Left colon (tissue), 2 donors: ENCODE measurements at regions not wholly inside any gene's neighbourhood (a gene's known extent, or its start where the extent isn't known, plus 50 kb on each side); places are given as distances from the start of the nearest gene placed in this dataset.

Experiments used
- ATAC-seq: fragments of 200-7000 bp; cut with Tn5 transposase; one replicate; pipeline ENCODE4 v1.9.1; 2020; ENCODE audit warnings: mild to moderate bottlenecking, moderate library complexity
- DNase-seq, 2 donors: peaks; one replicate each; pipeline ENCODE4 v3.0.0-alpha.2; 2020
- intact Hi-C, 2 donors: fragments of 100-400 bp; cut with DNase I in 1 of 2; cut with micrococcal nuclease in 1 of 2; formaldehyde crosslinking; loops; one replicate each; pipeline versions ENCODE4 v1.11.2 to v1.14.0; 2022; cut with DNase I, micrococcal nuclease
- donor health status: DM: no; HTN: no; CAD: no.
- donor health status: DM: yes; HTN: yes; CAD: no.

DNA sequence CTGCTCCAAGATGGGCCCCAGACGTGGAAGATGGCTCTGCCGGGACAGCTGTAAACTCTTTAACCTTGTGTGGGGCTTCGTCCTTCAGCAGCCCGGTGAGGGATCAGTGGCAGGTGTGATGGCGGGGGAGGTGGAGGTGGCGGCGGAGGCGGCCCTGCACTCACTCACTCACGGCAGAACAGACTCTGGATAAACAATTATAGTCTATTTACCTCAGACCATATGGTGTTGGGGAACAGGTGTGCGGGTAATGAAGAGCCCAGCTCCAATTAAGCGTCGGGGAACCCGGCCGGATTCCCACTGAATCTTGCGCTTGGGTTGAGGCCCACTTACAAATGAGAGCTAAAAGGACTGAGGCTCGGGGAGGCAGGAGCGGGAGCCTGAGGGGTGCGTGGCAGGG lies 104.3 kb upstream of the SDK2 start:
- intact Hi-C loops = no loop called here
- no peak for DNase-seq
- ATAC-seq = peak; percentile 30

DNA sequence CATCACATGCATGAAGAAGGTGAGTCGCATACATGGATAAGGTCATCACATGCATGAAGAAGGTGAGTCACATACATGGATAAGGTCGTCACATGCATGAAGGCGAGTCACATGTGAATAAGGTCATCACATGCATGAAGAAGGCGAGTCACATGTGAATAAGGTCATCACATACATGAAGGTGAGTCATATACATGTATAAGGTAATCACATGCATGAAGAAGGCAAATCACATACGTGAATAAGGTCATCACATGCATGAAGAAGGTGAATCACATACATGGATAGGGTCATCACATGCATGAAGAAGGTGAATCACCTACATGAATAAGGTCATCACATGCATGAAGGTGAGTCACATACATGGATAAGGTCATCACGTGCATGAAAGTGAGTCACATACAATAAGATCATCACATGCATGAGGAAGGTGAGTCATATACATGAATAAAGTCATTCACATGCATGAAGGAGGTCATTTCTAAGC lies 105.1 kb upstream of the SDK2 start:
- DNase-seq = no peak
- no peak for ATAC-seq
- intact Hi-C loops = no loop called here

DNA sequence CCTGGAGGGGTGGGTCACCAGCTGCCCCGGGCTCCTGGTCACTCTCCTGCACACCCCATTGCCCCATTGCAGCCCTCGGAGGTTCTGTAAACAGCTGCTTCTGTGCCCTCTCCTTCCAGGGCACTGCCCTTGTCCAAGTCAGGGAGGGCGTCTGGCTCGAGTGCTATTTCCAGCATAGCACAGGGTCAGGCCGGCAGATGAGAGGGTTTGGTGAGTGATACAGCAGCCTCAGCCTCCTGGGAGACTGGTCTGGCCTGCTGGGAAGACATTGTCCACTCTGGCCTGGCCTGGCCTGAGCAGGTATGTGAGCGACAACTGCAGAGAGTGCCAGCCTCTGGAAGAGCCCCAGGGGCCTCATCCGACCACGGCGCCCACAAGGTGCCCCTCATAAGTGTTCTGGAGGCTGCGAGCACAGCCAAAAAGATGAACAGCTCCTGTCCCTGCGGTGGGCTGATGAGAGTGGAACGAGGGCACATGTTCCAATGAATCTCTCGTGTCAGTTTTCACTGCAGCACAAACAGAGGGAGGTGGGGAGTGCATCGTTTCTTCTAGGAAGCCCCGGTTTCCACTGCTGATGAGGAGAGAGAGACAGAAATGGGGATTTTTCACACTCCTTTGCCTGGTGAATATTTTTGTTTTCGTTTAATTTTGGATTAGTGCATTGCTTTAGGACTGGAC lies 105.8 kb upstream of the SDK2 start:
- intact Hi-C loops = no loop called here
- no peak for ATAC-seq
- DNase-seq = no peak

DNA sequence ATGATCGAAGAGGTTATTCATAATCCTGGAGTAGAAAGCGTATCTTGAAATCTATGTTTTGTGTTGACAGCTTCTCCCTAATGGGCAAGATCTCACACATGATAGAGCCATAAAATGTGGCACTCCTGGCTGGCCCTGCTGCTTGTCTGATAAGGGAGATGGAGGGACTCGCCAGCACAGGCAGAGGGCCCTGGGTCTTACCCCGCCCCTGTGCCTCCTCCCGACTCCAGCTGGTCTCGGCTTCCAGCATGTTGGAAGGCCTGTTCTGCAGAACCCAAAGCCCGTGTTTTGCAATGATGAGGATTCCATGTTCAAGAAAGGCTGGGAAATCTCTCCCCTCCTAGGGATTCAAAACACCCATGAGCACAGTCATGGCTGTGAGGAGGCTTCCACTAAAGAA lies 106.7 kb upstream of the SDK2 start:
- ATAC-seq (peak; percentile 86), DNase-seq (peak; percentile 38 to 44)
- intact Hi-C loops = no loop called here

DNA sequence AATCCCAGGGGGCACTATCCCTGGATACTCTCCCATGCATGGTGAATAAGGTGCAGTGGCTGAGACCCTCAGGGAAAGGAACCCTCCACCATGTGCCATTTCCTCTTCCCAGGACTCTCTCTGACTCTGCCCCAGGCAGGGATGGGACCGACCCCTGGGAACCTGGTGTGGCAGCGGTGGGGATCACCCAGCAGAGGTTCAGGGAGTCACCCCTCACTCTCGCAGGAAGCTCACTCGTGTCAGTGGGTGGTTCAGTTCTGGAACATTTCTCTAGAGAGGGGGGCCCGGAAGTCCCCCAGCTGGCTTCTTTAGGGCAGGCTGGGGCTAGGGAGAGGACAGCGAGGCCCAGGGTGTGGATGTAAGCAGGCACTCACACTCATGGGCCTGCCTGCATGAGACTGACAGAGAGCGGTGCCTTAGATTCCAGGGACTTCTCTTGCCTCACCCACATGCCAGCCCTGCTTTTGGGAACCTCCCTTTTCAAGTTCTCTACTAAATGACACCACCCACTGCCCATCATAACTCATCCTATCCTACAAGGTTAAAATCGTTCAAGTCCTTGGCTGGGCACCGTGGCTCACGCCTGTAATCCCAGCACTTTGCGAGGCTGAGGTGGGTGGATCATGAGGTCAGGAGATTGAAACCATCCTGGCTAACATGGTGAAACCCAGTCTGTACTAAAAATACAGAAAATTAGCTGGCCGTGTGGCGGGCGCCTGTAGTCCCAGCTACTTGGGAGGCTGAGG lies 109.7 kb upstream of the SDK2 start:
- DNase-seq (no peak), ATAC-seq (no peak)
- intact Hi-C loops = no loop called here

DNA sequence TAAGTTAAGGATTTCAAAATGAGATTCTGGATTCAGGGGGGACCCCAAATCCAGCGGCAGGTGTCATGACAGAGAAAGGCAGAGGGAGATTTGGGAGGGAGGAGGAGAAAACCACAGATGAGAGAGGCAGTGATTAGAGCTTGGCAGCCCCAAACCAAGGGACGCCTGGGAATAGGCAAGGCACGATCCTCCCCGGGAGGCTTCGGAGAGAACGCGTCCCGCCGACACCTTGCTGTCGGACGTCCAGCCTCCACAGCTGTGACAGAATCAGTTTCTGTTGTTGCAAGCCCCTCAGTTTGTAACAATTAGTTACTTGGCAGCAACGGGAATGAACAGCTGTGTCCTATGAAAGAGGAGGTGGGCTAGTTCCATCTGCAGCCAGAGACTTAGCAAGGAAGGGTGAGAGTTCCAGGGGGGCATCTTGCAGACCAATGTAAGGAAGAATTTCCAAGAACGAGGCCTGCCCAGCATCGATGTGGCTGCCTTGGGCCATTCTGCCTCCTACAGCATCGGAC lies 110.7 kb upstream of the SDK2 start:
- no peak for DNase-seq
- ATAC-seq = no peak
- intact Hi-C loops = no loop called here

DNA sequence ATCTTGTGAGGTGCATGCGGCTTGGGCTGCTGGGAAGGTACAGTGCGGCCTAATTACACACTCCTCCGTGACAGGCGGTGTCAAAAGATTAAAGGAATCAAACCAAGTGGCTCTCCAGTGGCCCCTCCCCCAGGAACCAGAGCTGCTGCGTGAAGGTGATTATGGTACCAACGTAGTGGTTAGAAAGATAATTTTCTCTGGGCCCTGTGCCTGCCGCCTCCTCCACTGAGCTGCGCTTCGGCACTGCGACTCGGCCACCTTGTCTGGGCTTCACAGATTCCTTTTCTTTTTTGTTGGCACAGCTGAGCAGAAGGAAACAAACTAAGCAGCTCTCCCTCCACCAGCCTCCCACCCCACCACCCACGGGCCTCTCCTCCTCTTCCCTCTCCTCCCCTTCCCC lies 113.2 kb upstream of the SDK2 start:
- no peak for DNase-seq
- ATAC-seq = peak; percentile 22
- intact Hi-C loops = no loop called here

DNA sequence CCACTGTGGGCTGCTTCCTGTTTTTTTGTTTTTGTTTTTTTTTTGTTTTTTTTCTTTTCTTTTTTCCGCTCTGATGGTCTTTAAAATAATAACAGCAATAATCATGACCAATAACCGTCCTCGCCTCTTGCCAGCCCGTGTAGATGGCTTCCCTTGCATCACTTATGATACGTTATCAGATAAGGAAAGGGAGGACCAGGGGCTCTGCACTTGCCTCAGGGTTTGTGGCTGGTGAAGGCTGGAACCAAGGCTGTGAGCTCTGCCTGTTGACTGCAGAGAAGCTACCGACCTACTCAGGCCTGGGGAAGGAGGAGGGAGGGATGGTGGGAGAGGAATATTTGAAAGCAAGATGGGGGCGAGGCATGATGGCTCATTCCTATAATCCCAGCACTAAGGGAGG lies 114.0 kb upstream of the SDK2 start:
- ATAC-seq (no peak), DNase-seq (no peak)
- intact Hi-C loops = no loop called here

DNA sequence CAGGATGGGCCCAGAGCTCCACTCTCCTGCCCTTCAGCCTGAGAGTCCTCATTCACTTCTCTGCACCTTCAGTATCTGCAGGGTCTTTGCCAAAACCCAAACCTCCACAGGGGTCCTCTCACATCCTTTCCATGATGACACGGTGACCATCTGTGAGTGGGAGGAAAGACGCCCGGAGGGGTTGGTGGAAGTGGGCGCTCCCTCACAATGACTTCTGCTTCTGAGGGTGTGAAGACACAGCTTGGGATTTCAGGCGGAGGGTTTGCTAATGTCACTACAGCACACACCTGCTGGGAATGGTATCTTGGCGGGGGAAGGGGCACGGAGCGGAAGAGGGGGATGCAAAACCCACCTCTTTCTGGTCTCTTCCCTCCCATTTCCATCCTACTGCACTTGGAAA lies 115.1 kb upstream of the SDK2 start:
- ATAC-seq (no peak), DNase-seq (no peak)
- intact Hi-C loops = no loop called here

DNA sequence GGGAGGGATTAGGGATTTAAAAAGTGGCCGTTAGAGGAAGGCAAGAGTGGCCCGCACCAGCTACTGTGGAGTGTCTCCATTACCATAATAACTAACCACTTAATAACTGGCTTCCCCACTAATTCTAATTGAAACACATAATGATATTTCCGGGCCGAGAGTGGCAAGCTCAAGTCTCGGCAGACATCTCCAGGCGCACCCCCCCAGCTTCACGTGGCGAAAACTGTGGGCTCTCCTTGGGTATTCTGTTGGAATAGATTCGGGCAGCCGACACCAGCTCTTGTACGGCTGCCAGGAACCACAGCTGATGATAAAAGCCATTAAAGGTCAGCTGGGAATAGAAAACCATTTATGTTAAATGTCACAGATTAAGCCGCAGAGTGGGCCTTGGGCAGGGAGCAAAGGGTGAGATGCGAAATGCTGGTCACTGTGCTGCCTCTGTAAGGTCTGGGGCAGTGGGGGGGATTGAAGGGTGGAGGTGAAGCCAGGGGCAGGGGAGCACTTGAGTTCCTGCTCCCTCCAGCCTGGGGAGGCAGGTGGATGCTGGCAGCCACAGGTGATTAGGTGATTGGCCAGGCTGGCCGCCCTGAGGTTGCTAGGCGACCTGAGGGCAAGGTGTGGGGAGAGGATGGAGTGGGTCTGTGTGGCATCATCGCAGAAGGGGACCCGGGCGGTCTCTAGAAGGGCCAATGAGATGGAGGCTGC lies 115.6 kb upstream of the SDK2 start:
- intact Hi-C loops = no loop called here
- DNase-seq (no peak), ATAC-seq (no peak)

DNA sequence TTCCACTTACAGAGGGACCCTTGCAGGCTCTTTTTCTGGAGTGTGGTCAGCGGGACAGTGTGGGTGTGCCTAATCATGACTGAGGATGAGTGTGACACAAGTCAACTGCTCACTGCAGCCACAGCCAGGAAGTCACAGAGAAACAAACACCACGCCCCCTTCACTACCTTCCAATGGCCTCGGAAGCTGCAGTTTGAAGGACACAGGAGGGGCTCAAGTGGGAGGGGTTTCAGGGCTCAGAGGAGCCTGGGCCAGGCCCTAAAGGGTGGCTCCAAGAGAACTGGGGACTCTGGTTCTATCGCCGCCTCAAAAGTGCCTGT lies 116.2 kb upstream of the SDK2 start:
- DNase-seq = no peak
- intact Hi-C loops = no loop called here
- no peak for ATAC-seq

DNA sequence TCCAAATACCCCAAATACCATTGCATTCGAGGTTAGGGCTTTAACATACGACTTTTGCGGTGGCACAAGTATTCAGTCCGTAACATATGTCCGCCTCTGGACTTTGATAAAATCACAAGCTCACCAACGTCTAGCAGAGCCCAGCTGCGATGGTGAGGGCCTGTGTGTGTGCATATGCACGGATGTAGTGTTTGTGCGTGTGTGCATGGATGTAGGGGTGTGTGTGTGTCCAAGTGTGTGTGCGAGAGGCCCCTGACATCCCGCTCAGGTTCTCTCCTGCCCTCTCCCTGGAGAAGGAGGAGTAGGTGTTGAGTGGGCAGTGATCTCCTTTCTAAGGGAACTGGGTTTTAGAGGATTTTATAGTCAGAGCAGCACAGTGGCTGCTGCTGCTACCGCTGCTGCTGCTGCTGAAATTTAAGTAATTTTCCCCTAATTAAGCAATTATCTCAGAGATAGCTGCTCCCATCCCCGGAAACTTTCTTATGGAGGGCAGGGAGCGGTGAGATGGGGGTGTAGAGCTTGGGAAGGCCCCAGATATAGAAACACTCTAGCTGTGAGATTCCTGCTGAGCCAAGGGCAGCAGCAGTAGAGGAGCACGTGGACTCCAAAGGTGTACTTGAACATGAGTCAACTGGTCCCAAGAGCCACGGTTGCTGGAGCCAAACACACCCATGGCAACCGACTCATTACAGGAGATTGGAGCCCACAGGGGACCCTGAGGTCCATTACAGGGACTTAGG lies 121.7 kb upstream of the SDK2 start:
- intact Hi-C loops = no loop called here

DNA sequence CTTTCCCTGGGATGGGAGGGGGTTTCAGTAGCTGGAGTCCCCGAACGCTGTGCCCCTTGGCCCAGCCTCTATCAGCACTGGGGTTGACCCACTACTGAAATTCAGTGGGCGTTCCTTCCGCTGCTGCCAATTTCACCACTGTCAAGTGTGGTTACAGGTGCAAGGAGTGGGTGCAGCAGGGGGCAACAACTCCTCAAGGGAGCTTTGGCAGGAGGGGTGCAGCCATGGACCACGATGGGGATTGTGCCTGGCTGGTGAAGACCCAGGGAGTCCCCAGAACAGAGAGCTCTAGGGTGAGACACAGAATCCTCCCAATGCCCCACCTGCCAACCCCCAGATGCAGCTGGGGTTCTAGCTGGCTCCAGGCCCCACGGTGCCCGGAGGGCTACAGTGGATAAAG lies 123.5 kb upstream of the SDK2 start:
- intact Hi-C loops = no loop called here
- no peak for ATAC-seq
- DNase-seq = no peak

More for the DNA sequence above, 121.7 kb upstream of the SDK2 start:
- ATAC-seq = no peak
- DNase-seq = no peak

DNA sequence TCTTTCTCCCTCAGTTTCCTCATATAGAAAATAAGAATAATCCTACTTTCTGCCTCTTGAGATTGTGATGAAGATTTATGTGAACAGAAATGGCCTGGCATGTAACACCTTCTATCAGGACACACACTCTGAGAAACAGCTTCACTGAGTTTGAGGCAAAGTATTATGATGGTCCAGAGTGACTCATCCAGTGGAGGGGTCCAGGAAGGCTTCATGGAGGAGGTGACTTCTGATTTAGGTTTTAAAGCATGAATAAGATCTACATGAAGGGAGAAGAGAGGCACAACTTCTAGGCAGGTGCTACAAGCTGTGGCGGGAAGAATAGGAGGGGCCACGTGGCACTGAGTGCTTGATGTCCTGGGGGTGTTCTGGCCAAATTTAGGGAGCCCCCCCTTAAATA lies 124.4 kb upstream of the SDK2 start:
- no peak for ATAC-seq
- DNase-seq = no peak
- intact Hi-C loops = no loop called here

DNA sequence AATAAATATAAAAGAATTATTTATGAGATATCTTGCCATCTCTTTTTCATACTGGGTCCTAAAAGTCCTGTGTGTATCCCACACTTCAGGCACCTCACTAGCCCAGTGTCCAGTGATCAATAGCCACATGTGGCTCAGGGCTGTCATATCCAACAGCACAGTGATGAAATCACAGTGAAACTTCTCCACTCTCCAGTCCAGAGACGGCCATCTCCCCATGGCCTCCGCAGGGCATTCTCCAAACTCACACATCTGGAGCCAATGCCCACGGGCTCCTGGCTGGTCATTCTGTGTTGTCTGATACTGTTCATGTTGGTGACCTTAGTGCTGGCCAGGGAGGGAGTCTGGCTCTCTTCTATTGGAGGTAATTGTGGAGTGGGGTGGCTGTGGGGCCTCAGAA lies 125.2 kb upstream of the SDK2 start:
- DNase-seq (no peak), ATAC-seq (no peak)
- intact Hi-C loops = no loop called here

DNA sequence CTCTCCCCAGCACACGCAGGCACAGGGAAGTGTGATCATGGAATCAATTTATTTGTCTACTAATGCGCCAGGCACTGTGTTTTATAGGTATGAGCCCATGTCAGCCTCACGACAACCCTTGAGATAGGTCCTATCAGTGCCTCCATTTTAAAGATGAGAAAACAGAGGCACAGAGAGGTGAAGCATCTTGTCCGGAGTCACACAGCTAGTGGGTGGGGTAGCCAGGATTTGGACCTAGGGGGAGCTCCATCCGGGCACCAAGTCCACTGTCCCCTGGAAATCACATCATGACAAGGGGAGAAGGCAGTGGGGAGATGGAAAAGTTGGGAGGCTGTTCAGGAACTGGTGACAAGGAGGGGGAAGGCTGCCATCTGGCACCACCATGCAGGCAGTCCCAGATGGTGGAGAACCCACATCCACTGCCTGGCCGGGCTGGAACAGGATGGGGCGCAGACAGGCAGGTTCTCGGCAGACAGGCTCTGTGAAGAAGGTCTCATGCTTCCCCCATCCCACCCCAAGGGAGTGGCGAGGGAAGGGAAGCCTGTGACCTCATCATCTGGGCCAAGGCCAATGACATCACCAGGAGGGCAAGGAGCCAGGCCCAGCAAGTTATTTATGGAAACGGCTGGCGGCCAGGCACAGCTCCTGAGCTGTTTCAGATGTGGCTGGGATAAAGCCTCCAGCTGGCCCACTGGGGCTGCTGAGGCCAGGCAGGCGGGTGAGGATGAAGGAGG lies 126.0 kb upstream of the SDK2 start:
- intact Hi-C loops = no loop called here
- ATAC-seq = peak; percentile 82
- DNase-seq = peak; percentile 65 to 68

DNA sequence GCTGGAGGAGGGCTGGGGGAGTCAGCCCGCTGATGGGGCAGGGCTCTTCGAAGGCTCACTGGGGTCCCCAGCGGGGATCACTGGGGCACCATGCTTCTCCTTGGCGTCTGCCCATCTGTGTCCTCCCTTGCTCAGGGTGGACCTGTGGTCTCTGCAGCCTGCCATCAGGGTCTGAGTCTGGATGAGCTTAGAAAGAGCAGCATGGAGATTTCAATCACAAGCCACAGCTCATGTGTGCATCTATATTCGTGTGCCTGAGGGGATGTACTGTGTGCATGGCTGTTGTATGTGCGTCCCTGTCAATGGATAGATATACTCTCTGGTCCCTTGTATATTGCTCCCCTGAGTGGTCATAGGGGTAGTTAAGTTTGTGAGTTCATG lies 126.6 kb upstream of the SDK2 start:
- intact Hi-C loops = no loop called here
- ATAC-seq (no peak), DNase-seq (no peak)

DNA sequence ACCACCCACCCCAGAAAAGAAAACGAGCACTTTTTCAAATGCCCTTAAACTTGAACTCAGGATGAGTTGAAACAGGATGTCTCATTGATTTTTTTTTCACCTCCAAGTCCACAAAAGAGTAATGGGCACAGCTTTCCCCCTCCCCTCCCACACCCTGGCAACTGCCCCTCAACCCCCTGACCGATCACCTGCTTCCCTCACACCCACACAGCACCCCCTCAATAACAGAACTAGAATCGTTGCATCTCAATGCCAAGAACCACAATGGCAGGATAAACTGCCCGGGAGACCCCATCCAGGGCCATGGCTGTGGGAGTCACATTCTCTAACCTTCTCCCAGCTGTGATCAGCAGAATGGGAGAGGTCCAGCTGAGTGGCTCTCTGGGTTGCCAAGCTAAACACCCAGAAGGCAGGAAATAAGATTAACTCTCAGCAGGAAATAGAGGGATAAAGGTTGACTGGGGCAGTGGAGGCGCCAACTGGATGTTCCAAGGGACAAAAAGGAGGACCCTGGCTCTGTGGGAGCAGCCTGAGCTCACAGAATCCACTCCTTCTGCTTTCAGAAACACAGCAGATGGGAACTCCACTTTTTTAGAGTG lies 128.0 kb upstream of the SDK2 start:
- intact Hi-C loops = no loop called here
- ATAC-seq = no peak
- DNase-seq = no peak
